ENCODE measurements at regions not wholly inside any gene's neighbourhood (a gene's known extent, or its start where the extent isn't known, plus 50 kb on each side); places are given as distances from the start of the nearest gene placed in this dataset.

GRCh38 chr1:76018045-76018444 is 56.5 kb upstream of the ST6GALNAC3 start:
- TF ChIP-seq REST (IDR thresholded peaks at IDR 0.05; ENCODE audit: low read depth): no peak
- TF ChIP-seq EZH2phosphoT487 (IDR thresholded peaks at IDR 0.05; ENCODE audit: borderline replicate concordance): no peak
- no peak for TF ChIP-seq ATF3 (IDR thresholded peaks at IDR 0.05)

All from HCT116 (cell line).